GM18511 (cell line): ENCODE measurements at regions not wholly inside any gene's neighbourhood (a gene's known extent, or its start where the extent isn't known, plus 50 kb on each side); places are given as distances from the start of the nearest gene placed in this dataset.
A peak's percentile ranks its signal among the peaks of the same experiment; 100 is the strongest.

Source experiments
- ATAC-seq: cut with Tn5 transposase; IDR thresholded peaks from one replicate; pipeline ENCODE4 v1.9.1; 2021; ENCODE audit warnings: mild to moderate bottlenecking, moderate library complexity; ENCODE audit not compliant: unreplicated experiment

DNA sequence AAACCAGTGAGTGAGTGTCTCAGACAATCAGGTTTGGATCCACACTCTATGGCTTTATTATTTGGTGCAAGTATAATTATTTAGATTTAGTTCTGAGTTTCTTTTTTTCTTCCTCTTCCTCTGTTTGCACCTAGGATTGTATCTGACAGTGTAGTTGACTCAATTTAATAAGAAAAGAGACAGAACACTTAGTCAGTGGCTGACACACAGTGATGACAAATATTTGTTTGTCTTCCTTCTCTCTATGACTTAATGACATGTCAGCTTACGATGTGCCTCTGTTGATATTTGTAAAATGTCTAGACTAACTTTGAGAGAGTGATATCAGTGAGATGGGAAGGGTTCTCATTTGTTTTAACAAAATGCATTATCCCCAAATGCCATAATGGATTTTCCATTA is 129.5 kb upstream of the SLC10A2 start:
- no peak for ATAC-seq

GRCh38 chr13:103194871-103195270 is 128.7 kb upstream of the SLC10A2 start:
- ATAC-seq = no peak

- ATAC-seq = no peak
Observed at GRCh38 chr13:103192511-103193135, 126.4 kb upstream of the SLC10A2 start.

DNA sequence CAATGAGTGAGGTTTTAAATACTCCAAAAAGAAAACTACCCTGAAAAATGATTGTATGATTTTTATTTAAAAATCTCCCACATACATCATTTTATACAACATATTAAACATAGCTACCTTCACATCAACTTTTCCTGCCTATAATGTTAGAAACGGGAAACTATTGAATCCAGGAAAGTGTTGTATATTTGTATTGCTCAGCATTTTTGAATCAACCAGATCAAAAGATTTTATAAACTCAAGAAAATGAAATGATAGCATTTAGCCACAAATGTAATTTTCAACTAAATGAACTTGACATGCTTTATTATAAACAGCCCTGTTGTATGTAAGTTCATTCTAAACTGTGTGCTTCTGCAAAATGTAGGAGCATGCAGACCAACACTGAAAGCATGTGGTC is 124.6 kb upstream of the SLC10A2 start:
- no peak for ATAC-seq

DNA sequence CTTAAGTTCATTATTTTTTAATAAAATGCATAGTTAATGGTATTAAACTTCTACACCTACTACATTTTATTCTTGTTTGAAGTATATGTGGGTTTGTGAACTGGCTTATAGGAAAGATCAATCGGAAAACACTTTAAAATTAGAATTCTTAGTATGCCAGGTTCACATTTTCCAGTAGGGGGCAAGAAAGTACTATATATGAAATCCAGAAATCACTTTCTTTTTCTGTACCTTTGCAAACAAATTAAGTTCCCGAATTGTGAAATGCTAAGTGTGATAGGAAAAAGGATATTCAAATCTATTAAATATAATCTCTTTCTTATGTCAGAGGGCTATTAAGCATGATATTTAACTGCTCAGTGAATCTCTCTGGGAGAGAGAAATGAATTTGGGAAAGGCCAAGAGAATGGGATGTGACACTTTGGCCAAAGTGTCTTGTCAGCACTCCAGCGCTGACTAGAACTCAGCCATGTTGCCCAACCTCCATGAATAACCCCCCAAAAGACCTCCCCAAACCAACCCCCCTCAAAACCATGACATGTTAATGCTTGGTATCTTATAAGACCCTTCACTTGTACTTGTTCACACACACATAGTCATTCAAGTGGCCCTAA is 122.6 kb upstream of the SLC10A2 start:
- ATAC-seq = peak; percentile 58

GRCh38 chr13:103187721-103188156 is 121.5 kb upstream of the SLC10A2 start:
- ATAC-seq = no peak

GRCh38 chr13:103184413-103184812 is 118.2 kb upstream of the SLC10A2 start:
- ATAC-seq = peak; percentile 57

DNA sequence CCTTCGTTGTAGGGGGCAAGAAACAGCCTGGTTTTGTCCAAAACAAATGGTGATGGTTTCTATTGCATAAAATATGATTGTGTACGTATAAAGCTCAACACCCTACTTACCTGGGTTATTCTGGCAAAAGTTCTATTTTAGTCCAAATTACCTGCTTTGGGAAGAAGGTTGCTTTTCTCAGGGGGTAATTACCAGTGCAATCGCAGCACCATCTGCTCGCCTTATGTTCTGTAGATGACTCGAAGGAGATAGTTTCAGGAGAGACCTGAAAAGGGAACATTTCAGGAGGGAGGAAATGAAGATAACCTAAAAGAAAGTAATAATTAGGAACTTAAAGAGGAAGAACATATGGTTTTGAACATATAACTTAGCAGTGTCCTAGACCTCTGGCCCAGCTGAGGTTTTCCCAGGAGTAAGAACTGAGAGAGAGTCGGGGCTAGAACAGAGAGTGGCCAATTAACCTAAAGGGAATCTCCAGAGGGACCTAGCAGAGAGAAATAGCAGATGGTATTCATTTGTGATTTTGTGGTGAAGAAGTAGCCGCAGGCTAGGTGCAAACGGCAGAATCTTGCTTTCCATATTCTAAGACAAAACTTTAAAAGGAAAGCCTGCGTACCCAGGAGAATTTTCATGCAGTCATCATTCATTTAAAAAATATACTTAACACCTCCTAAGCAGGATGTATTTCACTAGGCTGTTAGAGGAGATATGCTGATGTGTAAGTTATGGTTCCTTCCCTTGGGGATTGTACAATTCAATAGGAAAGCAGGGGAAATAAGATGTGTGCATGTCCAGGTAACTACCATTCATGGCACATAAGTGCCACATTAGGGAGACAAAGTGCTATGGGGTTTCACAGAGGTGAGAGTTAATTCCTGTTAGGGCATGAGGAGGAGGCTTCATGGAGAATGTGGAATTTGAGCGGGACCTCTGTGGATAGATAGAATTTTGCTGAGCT is 113.0 kb upstream of the SLC10A2 start:
- no peak for ATAC-seq

DNA sequence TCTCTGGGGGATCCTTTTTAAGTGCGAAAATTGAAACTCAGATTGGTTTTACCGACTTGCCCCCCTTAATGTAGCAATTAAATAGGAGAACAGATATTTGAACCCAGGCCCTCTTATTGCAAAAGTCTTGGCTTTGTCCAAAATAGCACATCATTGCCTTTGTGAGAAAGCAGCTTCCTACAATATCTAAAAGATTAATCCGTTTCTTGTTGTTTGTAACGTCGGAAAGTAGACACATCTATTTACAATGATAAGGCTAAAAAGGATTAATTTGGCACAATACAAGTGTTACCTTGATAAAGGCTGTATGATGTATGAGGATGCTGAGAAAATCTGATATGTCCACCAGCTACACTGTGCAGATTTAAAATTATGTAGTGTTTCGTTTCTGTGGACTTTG is 108.7 kb upstream of the SLC10A2 start:
- no peak for ATAC-seq

- no peak for ATAC-seq
Observed at GRCh38 chr13:103168901-103169508, 102.8 kb upstream of the SLC10A2 start.

DNA sequence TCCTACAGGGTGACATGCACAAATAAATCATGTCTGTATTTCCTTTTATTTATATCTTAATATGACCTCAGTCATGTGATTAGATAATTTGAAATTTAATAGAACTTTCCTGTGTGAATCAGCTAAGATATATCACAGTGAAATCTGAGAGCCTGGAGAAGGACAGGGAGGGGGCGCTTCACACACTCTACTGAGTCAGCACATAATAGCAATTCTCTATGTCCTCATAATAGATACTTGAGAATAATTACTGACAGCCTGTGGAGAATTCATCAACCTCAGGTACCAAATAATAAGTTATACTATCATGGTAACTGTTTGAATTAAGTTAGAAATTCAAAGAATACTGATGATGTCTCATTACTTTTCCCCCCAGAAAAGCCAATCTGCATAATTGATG is 98.0 kb upstream of the SLC10A2 start:
- ATAC-seq = no peak

- no peak for ATAC-seq
Observed at GRCh38 chr13:103161476-103161875, 95.3 kb upstream of the SLC10A2 start.

DNA sequence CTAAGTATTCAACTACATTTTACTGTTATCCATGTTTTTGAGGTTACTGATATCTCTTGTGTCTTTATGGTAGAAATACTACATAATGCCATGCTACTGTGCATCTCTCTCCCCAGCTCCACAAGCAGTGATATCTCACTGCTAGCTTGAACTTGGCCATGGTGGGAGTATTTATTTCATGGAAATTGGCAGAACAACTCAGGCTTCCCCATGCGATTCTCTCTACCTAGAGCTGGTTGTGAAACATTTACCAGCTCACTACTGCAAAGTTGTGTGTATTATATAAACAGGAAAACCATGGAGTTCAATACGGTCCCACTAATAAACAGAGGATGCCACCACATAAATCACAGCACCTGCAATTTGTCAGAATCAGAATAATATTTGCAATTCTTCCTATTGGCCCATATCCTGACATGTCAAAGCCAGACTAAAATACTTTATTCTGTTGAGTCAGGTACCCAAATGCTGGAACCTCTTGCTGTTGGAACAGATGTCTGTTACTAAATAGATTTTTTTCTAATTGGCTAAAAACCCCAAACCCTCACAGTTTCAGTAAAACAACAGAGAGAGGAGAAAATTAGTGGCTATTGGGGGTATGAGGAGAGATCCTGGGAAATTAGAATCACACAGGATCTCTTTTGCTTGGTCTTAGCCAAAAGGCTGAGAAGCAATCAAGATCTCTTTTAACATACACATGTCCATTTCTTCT is 91.4 kb upstream of the SLC10A2 start:
- no peak for ATAC-seq

- no peak for ATAC-seq
Observed at GRCh38 chr13:103157016-103157415, 90.8 kb upstream of the SLC10A2 start.

GRCh38 chr13:103156346-103156998 is 90.3 kb upstream of the SLC10A2 start:
- no peak for ATAC-seq

GRCh38 chr13:103153466-103153865 is 87.2 kb upstream of the SLC10A2 start:
- no peak for ATAC-seq

DNA sequence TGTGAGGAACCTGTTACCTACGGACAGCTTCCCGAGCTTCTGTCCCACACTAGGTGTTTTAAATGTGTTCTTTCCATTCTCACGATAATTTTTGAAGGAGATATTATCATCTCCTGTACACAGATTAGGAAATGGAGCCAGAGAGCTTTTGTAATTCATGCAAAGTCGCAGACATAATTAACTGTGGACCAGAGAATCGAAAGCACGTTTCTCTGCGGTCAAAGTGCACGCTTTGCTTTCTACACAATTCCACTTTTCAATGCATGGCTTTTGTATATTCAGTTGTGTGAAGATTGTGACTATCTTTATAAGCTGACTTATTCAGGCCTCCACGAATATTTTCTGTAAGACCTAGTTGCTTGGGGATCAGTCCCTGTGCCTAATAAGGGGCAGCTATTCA is 81.7 kb upstream of the SLC10A2 start:
- no peak for ATAC-seq

- ATAC-seq = no peak
Observed at GRCh38 chr13:103145442-103145841, 79.2 kb upstream of the SLC10A2 start.

DNA sequence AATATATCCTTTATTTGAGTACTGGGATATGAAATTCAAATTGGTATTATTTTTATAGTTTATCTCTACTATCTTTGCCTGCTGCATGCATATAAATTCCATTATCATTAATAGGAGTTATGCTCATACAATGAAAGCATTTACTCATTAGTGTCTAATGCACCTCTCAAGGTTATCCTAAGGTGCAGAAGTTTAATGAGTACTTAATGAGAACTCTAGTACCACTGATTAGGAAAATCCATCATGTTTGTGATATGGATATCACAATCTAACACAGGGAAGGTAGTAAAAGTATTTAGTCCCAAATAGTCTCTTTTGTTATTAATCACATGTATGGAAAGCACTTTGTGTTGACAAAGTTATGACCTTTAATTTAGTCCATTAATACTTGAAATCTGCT is 77.2 kb upstream of the SLC10A2 start:
- no peak for ATAC-seq

DNA sequence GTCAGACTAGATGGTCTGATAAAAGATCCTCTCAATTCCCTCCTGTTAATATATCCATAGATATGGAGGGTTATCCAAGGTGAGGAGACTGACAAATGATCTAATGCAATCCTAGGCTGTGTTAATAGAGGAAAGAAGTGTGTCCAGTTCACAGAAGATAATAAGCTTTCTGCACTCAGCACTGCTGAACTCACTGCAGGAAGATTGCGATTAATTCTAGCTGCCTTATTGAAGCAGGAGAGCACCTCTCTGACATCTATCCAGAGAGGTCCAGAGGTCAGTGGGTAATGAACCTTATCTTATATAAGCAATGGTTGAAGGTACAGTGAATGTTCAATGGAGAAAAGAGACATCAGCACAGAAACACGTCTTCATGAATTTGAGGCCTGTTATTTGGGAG is 75.9 kb upstream of the SLC10A2 start:
- no peak for ATAC-seq
